RPMI8226 (cell line): ENCODE measurements at regions not wholly inside any gene's neighbourhood (a gene's known extent, or its start where the extent isn't known, plus 50 kb on each side); places are given as distances from the start of the nearest gene placed in this dataset.

Source experiments
- DNase-seq: peaks from one replicate; pipeline ENCODE4 v3.0.0-alpha.2; 2015

GRCh38 chr3:70840106-70840870 is 527.9 kb upstream of the MDFIC2 start:
- DNase-seq: no peak

- no peak for DNase-seq
These were observed 521.0 kb upstream of the MDFIC2 start for GRCh38 chr3:70833239-70833960.

- no peak for DNase-seq
These were observed 520.4 kb upstream of the MDFIC2 start for GRCh38 chr3:70832834-70833205.

GRCh38 chr3:70832089-70832833 is 519.8 kb upstream of the MDFIC2 start:
- DNase-seq: no peak

- DNase-seq: no peak
These were observed 516.7 kb upstream of the MDFIC2 start for GRCh38 chr3:70829092-70829491.

- DNase-seq: no peak
These were observed 512.3 kb upstream of the MDFIC2 start for GRCh38 chr3:70824773-70825172.

- DNase-seq: no peak
These were observed 511.6 kb upstream of the MDFIC2 start for GRCh38 chr3:70824078-70824477.

GRCh38 chr3:70823622-70824021 is 511.2 kb upstream of the MDFIC2 start:
- no peak for DNase-seq

- no peak for DNase-seq
These were observed 510.2 kb upstream of the MDFIC2 start for GRCh38 chr3:70822669-70823068.

GRCh38 chr3:70821602-70822001 is 509.2 kb upstream of the MDFIC2 start:
- no peak for DNase-seq

- DNase-seq: no peak
These were observed 508.0 kb upstream of the MDFIC2 start for GRCh38 chr3:70820397-70820796.

GRCh38 chr3:70818145-70818544 is 505.7 kb upstream of the MDFIC2 start:
- DNase-seq: no peak

- no peak for DNase-seq
These were observed 503.9 kb upstream of the MDFIC2 start for GRCh38 chr3:70816346-70816745.

GRCh38 chr3:70815817-70816216 is 503.4 kb upstream of the MDFIC2 start:
- DNase-seq: no peak

GRCh38 chr3:70813311-70813710 is 500.9 kb upstream of the MDFIC2 start:
- no peak for DNase-seq

- DNase-seq: no peak
These were observed 499.4 kb upstream of the MDFIC2 start for GRCh38 chr3:70811880-70812279.

GRCh38 chr3:70808881-70809280 is 496.4 kb upstream of the MDFIC2 start:
- DNase-seq: no peak

- DNase-seq: no peak
These were observed 494.1 kb upstream of the MDFIC2 start for GRCh38 chr3:70806556-70806955.

- DNase-seq: no peak
These were observed 493.6 kb upstream of the MDFIC2 start for GRCh38 chr3:70806021-70806420.

GRCh38 chr3:70805061-70805889 is 492.8 kb upstream of the MDFIC2 start:
- no peak for DNase-seq

- DNase-seq: no peak
These were observed 491.5 kb upstream of the MDFIC2 start for GRCh38 chr3:70803891-70804290.

GRCh38 chr3:70803319-70803718 is 490.9 kb upstream of the MDFIC2 start:
- no peak for DNase-seq

- DNase-seq: no peak
These were observed 488.5 kb upstream of the MDFIC2 start for GRCh38 chr3:70800951-70801350.
